GM21786 (cell line): ENCODE measurements at regions not wholly inside any gene's neighbourhood (a gene's known extent, or its start where the extent isn't known, plus 50 kb on each side); places are given as distances from the start of the nearest gene placed in this dataset.
"Not testable (repeated sequence)": the region's sequence is repeated elsewhere in the genome, so short reads cannot be mapped to it uniquely, and the experiment has no call there.

ENCODE experiments used
- ATAC-seq: cut with Tn5 transposase; IDR thresholded peaks from one replicate; pipeline ENCODE4 v1.9.1; 2021; ENCODE audit not compliant: unreplicated experiment

GRCh38 chr18:70640336-70640887, 351.6 kb downstream of the SOCS6 start:
- no peak for ATAC-seq

GRCh38 chr18:70636991-70637390, 348.1 kb downstream of the SOCS6 start:
- no peak for ATAC-seq

- ATAC-seq: no peak
Observed at GRCh38 chr18:70634576-70635147, 345.8 kb downstream of the SOCS6 start.

- no peak for ATAC-seq
Observed at GRCh38 chr18:70627182-70627802, 338.4 kb downstream of the SOCS6 start.

- ATAC-seq: no peak
Observed at GRCh38 chr18:70622622-70623419, 334.0 kb downstream of the SOCS6 start.

- no peak for ATAC-seq
Observed at GRCh38 chr18:70621710-70622109, 332.9 kb downstream of the SOCS6 start.

- ATAC-seq: no peak
Observed at GRCh38 chr18:70620837-70621612, 332.2 kb downstream of the SOCS6 start.

GRCh38 chr18:70617020-70617763, 328.3 kb downstream of the SOCS6 start:
- no peak for ATAC-seq

- no peak for ATAC-seq
Observed at GRCh38 chr18:70600225-70600925, 311.5 kb downstream of the SOCS6 start.

- ATAC-seq: no peak
Observed at GRCh38 chr18:70598406-70598805, 309.6 kb downstream of the SOCS6 start.

GRCh38 chr18:70582981-70583380, 294.1 kb downstream of the SOCS6 start:
- ATAC-seq: no peak

- no peak for ATAC-seq
Observed at GRCh38 chr18:70578480-70578879, 289.6 kb downstream of the SOCS6 start.

GRCh38 chr18:70577023-70577420, 288.2 kb downstream of the SOCS6 start:
- no peak for ATAC-seq

- ATAC-seq: no peak
Observed at GRCh38 chr18:70576276-70577022, 287.6 kb downstream of the SOCS6 start.

GRCh38 chr18:70574951-70575350, 286.1 kb downstream of the SOCS6 start:
- not testable (repeated sequence) for ATAC-seq

GRCh38 chr18:70569647-70570046, 280.8 kb downstream of the SOCS6 start:
- not testable (repeated sequence) for ATAC-seq

GRCh38 chr18:70559446-70559845, 270.6 kb downstream of the SOCS6 start:
- ATAC-seq: no peak

- ATAC-seq: no peak
Observed at GRCh38 chr18:70558371-70558770, 269.5 kb downstream of the SOCS6 start.

GRCh38 chr18:70554854-70555445, 266.1 kb downstream of the SOCS6 start:
- no peak for ATAC-seq
